H1 (cell line): ENCODE measurements at regions not wholly inside any gene's neighbourhood (a gene's known extent, or its start where the extent isn't known, plus 50 kb on each side); places are given as distances from the start of the nearest gene placed in this dataset.

Experiments
- KDM5A ChIP-seq: fragments of 200-600 bp; IDR thresholded peaks from 2 replicates; pipeline ENCODE4 v1.7.1; 2012; ENCODE audit warnings: mild to moderate bottlenecking, low read length, inconsistent platforms, mixed read lengths
- RBBP5 ChIP-seq: IDR thresholded peaks from 2 replicates; pipeline ENCODE4 v1.7.1; 2012; ENCODE audit warnings: low read depth, mild to moderate bottlenecking, inconsistent platforms, low read length, moderate library complexity, borderline replicate concordance
- TF ChIP-seq, protein P1 (sequence below): fragments of 300-600 bp; sonication (generic); IDR thresholded peaks from 2 replicates; pipeline ENCODE4 v1.7.1; 2012; ENCODE audit warnings: low read length, moderate library complexity, mild to moderate bottlenecking, inconsistent platforms; ENCODE audit not compliant: insufficient replicate concordance

DNA sequence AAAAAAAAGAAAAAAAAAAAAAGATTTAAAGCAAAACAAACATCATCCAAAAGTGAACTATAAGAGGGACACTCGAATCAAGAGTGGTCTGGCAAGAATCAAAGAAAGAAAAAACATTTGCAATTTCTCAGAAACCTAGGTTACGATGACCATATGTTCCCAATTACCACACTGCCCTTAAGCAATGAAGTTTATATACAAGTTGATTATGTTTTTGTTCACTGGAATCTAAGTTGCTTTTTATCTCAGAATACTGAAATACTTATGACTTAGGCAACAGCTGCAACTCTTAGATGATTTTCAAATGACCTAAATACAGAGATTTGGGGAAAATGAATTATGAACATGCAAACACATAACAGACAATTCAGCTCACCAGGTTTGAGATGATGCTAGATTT is 597.1 kb upstream of the CHAC2 start (continued):
- TF ChIP-seq KDM5A (no peak), RBBP5 (no peak)
- TF ChIP-seq, protein P1, sequence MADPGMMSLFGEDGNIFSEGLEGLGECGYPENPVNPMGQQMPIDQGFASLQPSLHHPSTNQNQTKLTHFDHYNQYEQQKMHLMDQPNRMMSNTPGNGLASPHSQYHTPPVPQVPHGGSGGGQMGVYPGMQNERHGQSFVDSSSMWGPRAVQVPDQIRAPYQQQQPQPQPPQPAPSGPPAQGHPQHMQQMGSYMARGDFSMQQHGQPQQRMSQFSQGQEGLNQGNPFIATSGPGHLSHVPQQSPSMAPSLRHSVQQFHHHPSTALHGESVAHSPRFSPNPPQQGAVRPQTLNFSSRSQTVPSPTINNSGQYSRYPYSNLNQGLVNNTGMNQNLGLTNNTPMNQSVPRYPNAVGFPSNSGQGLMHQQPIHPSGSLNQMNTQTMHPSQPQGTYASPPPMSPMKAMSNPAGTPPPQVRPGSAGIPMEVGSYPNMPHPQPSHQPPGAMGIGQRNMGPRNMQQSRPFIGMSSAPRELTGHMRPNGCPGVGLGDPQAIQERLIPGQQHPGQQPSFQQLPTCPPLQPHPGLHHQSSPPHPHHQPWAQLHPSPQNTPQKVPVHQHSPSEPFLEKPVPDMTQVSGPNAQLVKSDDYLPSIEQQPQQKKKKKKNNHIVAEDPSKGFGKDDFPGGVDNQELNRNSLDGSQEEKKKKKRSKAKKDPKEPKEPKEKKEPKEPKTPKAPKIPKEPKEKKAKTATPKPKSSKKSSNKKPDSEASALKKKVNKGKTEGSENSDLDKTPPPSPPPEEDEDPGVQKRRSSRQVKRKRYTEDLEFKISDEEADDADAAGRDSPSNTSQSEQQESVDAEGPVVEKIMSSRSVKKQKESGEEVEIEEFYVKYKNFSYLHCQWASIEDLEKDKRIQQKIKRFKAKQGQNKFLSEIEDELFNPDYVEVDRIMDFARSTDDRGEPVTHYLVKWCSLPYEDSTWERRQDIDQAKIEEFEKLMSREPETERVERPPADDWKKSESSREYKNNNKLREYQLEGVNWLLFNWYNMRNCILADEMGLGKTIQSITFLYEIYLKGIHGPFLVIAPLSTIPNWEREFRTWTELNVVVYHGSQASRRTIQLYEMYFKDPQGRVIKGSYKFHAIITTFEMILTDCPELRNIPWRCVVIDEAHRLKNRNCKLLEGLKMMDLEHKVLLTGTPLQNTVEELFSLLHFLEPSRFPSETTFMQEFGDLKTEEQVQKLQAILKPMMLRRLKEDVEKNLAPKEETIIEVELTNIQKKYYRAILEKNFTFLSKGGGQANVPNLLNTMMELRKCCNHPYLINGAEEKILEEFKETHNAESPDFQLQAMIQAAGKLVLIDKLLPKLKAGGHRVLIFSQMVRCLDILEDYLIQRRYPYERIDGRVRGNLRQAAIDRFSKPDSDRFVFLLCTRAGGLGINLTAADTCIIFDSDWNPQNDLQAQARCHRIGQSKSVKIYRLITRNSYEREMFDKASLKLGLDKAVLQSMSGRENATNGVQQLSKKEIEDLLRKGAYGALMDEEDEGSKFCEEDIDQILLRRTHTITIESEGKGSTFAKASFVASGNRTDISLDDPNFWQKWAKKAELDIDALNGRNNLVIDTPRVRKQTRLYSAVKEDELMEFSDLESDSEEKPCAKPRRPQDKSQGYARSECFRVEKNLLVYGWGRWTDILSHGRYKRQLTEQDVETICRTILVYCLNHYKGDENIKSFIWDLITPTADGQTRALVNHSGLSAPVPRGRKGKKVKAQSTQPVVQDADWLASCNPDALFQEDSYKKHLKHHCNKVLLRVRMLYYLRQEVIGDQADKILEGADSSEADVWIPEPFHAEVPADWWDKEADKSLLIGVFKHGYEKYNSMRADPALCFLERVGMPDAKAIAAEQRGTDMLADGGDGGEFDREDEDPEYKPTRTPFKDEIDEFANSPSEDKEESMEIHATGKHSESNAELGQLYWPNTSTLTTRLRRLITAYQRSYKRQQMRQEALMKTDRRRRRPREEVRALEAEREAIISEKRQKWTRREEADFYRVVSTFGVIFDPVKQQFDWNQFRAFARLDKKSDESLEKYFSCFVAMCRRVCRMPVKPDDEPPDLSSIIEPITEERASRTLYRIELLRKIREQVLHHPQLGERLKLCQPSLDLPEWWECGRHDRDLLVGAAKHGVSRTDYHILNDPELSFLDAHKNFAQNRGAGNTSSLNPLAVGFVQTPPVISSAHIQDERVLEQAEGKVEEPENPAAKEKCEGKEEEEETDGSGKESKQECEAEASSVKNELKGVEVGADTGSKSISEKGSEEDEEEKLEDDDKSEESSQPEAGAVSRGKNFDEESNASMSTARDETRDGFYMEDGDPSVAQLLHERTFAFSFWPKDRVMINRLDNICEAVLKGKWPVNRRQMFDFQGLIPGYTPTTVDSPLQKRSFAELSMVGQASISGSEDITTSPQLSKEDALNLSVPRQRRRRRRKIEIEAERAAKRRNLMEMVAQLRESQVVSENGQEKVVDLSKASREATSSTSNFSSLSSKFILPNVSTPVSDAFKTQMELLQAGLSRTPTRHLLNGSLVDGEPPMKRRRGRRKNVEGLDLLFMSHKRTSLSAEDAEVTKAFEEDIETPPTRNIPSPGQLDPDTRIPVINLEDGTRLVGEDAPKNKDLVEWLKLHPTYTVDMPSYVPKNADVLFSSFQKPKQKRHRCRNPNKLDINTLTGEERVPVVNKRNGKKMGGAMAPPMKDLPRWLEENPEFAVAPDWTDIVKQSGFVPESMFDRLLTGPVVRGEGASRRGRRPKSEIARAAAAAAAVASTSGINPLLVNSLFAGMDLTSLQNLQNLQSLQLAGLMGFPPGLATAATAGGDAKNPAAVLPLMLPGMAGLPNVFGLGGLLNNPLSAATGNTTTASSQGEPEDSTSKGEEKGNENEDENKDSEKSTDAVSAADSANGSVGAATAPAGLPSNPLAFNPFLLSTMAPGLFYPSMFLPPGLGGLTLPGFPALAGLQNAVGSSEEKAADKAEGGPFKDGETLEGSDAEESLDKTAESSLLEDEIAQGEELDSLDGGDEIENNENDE: no peak
